H1 (cell line): ENCODE measurements at regions not wholly inside any gene's neighbourhood (a gene's known extent, or its start where the extent isn't known, plus 50 kb on each side); places are given as distances from the start of the nearest gene placed in this dataset.

Source experiments
- CEBPB ChIP-seq: IDR thresholded peaks from 2 replicates; pipeline ENCODE4 v1.6.1; 2012; ENCODE audit warnings: low read depth, low read length
- FOSL1 ChIP-seq: IDR thresholded peaks from 2 replicates; pipeline ENCODE4 v1.6.1; 2011; ENCODE audit warnings: mild to moderate bottlenecking, low read depth, low read length, moderate library complexity; ENCODE audit not compliant: insufficient read depth

GRCh38 chr1:193931356-193931755 is 744.9 kb upstream of the B3GALT2 start (continued):
- TF ChIP-seq FOSL1 = no peak
- TF ChIP-seq CEBPB = no peak
